Astrocyte of the cerebellum (primary cell): ENCODE measurements at regions not wholly inside any gene's neighbourhood (a gene's known extent, or its start where the extent isn't known, plus 50 kb on each side); places are given as distances from the start of the nearest gene placed in this dataset.

Source experiments
- DNase-seq: peaks from one replicate; pipeline ENCODE4 v3.0.0-alpha.2; 2011; ENCODE audit warnings: low read depth
- H3K4me3 ChIP-seq: 2 replicates; pipeline ENCODE4 v1.5.1; 2011; ENCODE audit warnings: mild to moderate bottlenecking, low read depth, low read length, moderate library complexity
- in situ Hi-C: cut with HindIII; loops from 2 replicates; pipeline ENCODE4 v1.10.0; 2017; ENCODE audit warnings: low sequenced_read_pairs
- TF ChIP-seq, protein P1 (sequence below): IDR thresholded peaks from 2 replicates; pipeline ENCODE4 v1.5.1; 2012; ENCODE audit warnings: low read length, low read depth, moderate library complexity, mild to moderate bottlenecking; ENCODE audit errors: missing control alignments

DNA sequence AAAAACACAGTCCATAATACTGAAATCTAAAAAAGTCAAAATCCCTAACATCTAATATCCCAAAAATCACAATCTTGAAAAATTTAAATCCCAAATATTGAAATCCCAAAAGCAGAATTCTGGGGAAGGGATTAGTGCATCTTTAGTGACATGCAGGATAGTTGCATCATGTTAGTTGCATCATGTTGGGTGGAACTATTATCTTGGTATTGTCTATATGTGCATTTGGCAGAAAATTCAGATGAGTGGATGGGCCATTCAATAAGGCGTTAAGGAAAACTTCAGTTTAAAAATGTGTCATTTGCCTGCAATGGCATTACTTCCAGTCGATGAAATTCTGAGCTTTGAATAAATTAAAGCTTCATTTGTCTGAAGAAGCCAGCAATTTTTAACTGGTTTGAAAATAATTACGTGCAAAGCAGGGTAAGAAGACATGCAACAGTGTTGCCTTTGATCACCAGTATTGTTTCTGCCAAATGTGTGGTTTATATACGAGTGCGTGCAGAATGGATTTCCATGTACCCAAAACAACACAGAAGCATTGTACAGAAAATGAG lies 221.4 kb upstream of the NFE2L3 start:
- in situ Hi-C loops, result no loop called here
- TF ChIP-seq, protein P1, sequence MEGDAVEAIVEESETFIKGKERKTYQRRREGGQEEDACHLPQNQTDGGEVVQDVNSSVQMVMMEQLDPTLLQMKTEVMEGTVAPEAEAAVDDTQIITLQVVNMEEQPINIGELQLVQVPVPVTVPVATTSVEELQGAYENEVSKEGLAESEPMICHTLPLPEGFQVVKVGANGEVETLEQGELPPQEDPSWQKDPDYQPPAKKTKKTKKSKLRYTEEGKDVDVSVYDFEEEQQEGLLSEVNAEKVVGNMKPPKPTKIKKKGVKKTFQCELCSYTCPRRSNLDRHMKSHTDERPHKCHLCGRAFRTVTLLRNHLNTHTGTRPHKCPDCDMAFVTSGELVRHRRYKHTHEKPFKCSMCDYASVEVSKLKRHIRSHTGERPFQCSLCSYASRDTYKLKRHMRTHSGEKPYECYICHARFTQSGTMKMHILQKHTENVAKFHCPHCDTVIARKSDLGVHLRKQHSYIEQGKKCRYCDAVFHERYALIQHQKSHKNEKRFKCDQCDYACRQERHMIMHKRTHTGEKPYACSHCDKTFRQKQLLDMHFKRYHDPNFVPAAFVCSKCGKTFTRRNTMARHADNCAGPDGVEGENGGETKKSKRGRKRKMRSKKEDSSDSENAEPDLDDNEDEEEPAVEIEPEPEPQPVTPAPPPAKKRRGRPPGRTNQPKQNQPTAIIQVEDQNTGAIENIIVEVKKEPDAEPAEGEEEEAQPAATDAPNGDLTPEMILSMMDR, result no peak
- no peak overlapping the region for H3K4me3 ChIP-seq
- DNase-seq, result no peak

DNA sequence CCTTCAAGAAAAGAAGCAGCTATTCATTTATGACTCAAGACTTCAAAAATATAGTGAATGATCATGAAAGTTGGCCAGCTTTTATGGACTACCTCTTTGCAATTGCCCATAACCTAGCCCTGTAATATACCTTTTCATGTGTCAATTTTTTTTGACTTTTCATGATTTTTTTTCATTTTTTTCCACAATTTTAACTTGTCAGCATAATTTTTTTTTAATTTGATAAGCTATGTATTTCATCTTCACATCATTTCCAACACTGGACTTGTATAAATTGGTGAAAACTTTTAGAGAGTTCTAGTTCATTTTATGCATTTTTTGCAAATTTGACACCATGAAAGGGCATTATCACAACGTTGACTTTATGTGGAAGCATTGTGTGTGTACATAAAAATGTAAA lies 220.8 kb upstream of the NFE2L3 start:
- in situ Hi-C loops, result no loop called here
- TF ChIP-seq, protein P1, result no peak
- H3K4me3 ChIP-seq, result no peak overlapping the region
- no peak for DNase-seq

DNA sequence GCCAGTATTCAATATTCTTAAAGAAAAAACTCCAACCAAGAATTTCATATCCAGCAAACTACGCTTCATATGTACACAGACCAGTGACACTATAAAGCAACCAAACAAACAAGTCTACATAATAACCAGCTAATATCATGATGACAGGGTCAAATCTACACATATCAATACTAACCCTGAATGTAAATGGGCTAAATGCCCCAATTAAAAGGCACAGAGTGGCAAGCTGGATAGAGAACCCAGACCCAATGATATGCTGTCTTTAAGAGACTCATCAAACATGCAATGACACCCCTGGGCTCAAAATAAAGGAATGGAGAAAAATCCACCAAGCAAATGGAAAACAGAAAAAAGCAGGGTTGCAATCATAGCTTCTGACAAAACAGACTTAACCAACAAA lies 218.1 kb upstream of the NFE2L3 start:
- H3K4me3 ChIP-seq, result no peak overlapping the region
- in situ Hi-C loops, result no loop called here
- TF ChIP-seq, protein P1, result no peak
- no peak for DNase-seq

DNA sequence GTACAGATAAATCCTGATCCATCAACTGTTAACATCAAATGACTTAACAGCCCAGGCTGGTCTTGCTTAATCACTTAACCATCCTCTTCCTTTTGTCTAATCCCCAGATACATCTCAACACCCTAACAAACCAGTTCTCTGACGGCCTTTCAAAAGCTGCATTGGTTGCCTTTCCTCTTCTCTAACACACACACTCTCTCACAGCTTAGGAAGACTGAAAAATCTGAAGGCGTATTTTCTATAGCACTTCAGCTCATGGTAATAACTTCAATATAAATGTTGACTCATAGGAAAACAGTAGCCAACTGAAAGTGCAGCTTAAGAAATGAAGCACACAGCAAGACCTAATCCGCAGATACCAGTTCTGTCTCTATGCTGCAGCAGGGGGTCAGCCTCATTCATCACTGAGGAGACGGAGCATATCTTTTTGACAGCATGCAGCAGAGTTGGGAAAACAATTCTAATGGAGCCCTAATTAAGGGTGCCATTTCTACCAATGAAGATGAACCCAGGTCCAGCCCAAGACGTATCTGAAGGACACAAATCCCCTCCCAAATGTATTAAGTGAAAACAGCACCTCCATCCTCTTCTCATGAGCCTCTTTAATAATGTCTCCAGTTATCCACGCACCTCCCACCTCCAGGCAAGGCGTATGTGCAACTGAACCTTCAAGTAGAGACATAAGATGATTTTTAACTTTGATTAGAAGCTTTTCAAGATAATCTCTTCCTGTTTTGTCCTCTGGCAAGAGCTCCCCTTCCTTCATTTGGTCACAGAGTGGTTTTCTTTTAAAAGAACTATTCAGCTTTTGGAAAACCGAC lies 211.7 kb upstream of the NFE2L3 start:
- no peak overlapping the region for H3K4me3 ChIP-seq
- TF ChIP-seq, protein P1, result no peak
- DNase-seq, result no peak
- in situ Hi-C loops, result no loop called here

DNA sequence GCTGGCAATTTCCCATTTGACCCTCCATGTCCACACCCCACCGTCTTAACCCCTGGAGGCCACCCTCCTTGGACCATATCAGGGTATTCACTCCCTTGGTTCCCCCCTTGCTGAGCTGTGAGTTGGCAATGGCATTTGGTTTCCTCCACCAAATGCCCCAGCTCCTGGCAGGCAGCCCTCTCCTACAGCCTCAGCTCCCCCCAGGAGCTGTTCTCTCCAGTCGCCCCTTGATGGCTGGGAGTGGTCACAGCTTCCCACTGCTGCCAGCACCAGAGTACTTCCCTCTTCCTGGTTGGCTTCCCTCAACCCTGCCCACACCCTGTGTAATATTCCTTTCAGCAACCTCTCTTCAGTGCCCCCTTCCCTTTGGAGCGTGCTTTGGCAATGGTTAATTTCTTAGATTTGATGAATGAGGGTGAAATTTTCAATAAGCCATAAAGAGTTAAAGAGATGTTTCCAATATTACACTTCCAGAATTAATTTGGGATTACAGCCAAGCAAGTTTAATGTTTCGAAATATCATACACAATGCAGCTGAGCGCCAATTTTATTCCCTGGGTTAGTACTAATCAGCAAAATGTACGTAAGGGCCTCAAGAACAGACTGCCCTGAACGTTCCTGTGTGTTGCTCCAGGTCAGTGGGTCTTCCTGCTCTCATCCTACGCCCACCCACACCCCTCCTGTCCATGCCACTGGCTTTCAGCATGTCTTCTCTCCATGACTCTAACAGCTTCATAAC lies 207.1 kb upstream of the NFE2L3 start:
- in situ Hi-C loops, result no loop called here
- DNase-seq, result no peak
- no peak overlapping the region for H3K4me3 ChIP-seq
- TF ChIP-seq, protein P1, result no peak

DNA sequence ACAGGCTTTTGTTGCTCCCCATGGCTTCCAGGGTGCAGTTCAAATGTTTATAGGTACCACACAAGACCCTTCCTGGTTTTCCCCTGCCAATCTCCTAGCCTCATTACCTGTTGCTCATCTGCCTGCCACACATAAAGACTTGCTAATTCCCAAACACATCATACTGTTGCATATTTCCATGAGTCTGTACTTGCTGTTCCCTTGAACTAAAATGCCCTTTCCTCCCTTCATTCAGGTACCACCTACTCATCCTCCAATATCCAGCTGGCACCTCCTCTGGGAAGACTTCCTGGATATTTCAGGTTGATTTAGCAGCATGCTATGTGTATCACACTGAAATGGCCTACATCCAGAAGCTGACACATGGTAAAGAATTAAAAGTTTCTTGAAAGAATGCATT lies 206.4 kb upstream of the NFE2L3 start:
- TF ChIP-seq, protein P1, result no peak
- in situ Hi-C loops, result no loop called here
- H3K4me3 ChIP-seq, result no peak overlapping the region
- no peak for DNase-seq
